ENCODE measurements at regions not wholly inside any gene's neighbourhood (a gene's known extent, or its start where the extent isn't known, plus 50 kb on each side); places are given as distances from the start of the nearest gene placed in this dataset.

GRCh38 chr7:13198036-13198435, 510.6 kb downstream of the ARL4A start:
- TF ChIP-seq CTCF (IDR thresholded peaks at IDR 0.05; ENCODE audit: low read depth, low read length, poor library complexity, severe bottlenecking) = no peak
- TF ChIP-seq EZH2phosphoT487 (IDR thresholded peaks at IDR 0.05; ENCODE audit: borderline replicate concordance, low read length) = no peak

All from DOHH2 (cell line).